Pancreas (tissue), 10 donors: ENCODE measurements at regions not wholly inside any gene's neighbourhood (a gene's known extent, or its start where the extent isn't known, plus 50 kb on each side); places are given as distances from the start of the nearest gene placed in this dataset.

ENCODE experiments used
- ATAC-seq, 4 donors: fragments of 200-7000 bp; cut with Tn5 transposase; one replicate each; pipeline versions ENCODE4 v1.8.0 to v1.9.1; 2020; ENCODE audit warnings: mild to moderate bottlenecking in 4 of 4, moderate library complexity in 4 of 4
- DNase-seq, 6 donors: peaks; one replicate each; pipeline ENCODE4 v3.0.0-alpha.2; 2020
- FAIRE-seq: peaks from 2 replicates; lab custom pipeline; 2012; peaks lifted over from hg19 to GRCh38; lab: Jason Lieb, UNC
- H3K27ac ChIP-seq, 4 donors: fragments of 200-600 bp; sonication (generic); 1 replicate in 3 of 4; 2 replicates in 1 of 4; pipeline versions ENCODE4 v1.5.0 to v1.8.0; 2020
- H3K27me3 ChIP-seq, 4 donors: fragments of 200-600 bp; one replicate each; pipeline ENCODE4 v1.8.0; 2021
- H3K36me3 ChIP-seq, 3 donors: fragments of 200-600 bp; sonication (generic) in 1 of 3; one replicate each; pipeline versions ENCODE4 v1.5.0 to v1.8.0; 2020 to 2021
- H3K4me1 ChIP-seq, 3 donors: fragments of 200-600 bp; one replicate each; pipeline ENCODE4 v1.8.0; 2021
- H3K4me3 ChIP-seq, 4 donors: fragments of 200-600 bp; sonication (generic) in 2 of 4; one replicate each; pipeline versions ENCODE4 v1.5.0 to v1.8.0; 2020 to 2021
- H3K9me3 ChIP-seq, 4 donors: fragments of 200-600 bp; one replicate each; pipeline ENCODE4 v1.8.0; 2021
- WGBS, 2 donors: extraction: QIAGEN DNeasy Blood & Tissue Kit; methylation state at CpG; one replicate each; pipeline ENCODE4 v1.1.7; 2013; 5-methylcytosine and 5-hydroxymethylcytosine counted together
- intact Hi-C, 3 donors: fragments of 100-400 bp; cut with DNase I; formaldehyde crosslinking; loops; one replicate each; pipeline versions ENCODE4 v1.11.1 to v1.14.2; 2022
- TF ChIP-seq, protein P1 (sequence below), 4 donors: fragments of 200-600 bp; sonication (generic) in 3 of 4; IDR thresholded peaks; one replicate each; pipeline versions ENCODE4 v1.5.0 to v1.8.0; 2021; ENCODE audit warnings: antibody characterized with exemption in 4 of 4
- donor health status: healthy with polysubstance abuse.
- donor health status: DM: no; HTN: no; CAD: no; lungs with moderate emphysema.
- donor health status: DM: no; HTN: no; CAD: no.
- donor health status: control.
- donor health status: control.
- donor health status: Bipolar disorder and iron deficiency.
- donor health status: DM: yes; HTN: yes; CAD: no.
- donor health status: DM: no; HTN: no; CAD: no.
- donor health status: DM: no; HTN: no; CAD: no.
- donor health status: DM: yes; HTN: yes; CAD: no.

DNA sequence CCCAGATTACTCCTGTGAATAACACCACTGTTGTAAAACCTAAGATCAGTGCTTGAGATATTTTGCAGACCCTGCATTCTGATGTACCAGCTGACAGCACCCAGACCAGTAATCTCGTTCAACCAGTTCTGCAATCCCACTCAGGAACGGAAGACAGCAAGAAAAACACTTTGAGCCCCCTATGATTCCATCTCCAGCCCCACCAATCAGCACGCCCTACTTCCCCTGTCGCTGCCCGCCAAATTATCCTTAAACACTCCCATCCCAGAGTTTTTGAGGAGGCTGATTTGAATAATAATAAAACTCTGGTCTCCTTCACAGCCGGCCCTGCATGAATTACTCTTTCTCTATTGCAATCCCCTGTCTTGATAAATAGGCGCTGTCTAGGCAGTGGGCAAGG, 173.9 kb upstream of the CDH2 start:
- TF ChIP-seq, protein P1, sequence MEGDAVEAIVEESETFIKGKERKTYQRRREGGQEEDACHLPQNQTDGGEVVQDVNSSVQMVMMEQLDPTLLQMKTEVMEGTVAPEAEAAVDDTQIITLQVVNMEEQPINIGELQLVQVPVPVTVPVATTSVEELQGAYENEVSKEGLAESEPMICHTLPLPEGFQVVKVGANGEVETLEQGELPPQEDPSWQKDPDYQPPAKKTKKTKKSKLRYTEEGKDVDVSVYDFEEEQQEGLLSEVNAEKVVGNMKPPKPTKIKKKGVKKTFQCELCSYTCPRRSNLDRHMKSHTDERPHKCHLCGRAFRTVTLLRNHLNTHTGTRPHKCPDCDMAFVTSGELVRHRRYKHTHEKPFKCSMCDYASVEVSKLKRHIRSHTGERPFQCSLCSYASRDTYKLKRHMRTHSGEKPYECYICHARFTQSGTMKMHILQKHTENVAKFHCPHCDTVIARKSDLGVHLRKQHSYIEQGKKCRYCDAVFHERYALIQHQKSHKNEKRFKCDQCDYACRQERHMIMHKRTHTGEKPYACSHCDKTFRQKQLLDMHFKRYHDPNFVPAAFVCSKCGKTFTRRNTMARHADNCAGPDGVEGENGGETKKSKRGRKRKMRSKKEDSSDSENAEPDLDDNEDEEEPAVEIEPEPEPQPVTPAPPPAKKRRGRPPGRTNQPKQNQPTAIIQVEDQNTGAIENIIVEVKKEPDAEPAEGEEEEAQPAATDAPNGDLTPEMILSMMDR (IDR thresholded peaks at IDR 0.05): no peak
- no peak overlapping the region for H3K27ac ChIP-seq
- no peaks in the 10 kb centered on the region for H3K4me1 ChIP-seq
- no peak overlapping the region for H3K4me3 ChIP-seq
- DNase-seq (no peak), ATAC-seq (no peak), FAIRE-seq (no peak)
- no peaks in the 10 kb centered on the region for H3K27me3 ChIP-seq
- 54 to 60% methylated on average over 7 of the region's 7 CpGs for WGBS, 2 donors
- H3K36me3 ChIP-seq: no peaks in the 10 kb centered on the region
- intact Hi-C loops: no loop called here
- no peaks in the 10 kb centered on the region for H3K9me3 ChIP-seq

DNA sequence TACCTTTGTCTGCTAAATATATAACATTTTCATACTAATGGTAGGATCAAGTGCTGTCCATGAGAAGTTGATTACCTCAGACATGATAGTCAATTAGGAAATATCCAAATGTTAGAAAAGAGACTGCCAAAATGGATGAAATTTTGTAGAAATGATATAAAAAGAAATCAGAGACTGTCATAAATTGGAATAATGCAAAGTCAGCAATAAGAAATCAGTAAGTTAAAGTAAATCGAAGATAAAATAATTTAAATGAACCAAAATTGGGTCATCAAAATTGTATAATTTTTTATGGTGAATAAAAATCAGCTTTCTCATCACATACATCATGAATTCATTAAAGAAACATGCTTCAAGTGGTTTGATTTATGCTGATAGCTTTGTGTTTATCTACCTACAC, 165.3 kb upstream of the CDH2 start:
- WGBS, 2 donors: 35 to 51% methylated on average over 1 of the region's 1 CpG
- TF ChIP-seq, protein P1 (IDR thresholded peaks at IDR 0.05): no peak
- no peak for FAIRE-seq
- Histone ChIP-seq H3K27me3 (no peaks in the 10 kb centered on the region), H3K9me3 (no peaks in the 10 kb centered on the region), H3K4me1 (no peaks in the 10 kb centered on the region), H3K4me3 (no peak overlapping the region), H3K36me3 (no peaks in the 10 kb centered on the region), H3K27ac (no peak overlapping the region)
- ATAC-seq: no peak
- intact Hi-C loops: no loop called here
- no peak for DNase-seq

DNA sequence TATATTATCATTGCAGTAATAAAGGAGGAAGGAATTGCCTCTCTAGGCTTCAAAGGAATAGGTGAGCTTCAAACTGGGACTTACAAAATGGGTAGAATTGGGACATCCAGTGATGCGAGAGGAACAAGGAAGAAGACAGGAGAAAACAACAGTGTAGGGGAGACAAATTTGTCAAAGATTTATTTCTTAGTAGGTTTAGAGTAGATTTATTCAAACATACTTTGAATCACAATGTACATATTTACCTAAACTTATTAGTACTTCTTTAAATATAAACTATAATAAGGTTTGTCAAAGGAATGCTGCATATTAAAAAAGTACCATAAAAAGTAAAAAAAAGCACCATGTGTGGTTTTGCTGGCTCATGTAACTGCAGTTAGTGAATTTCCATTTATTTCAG, 161.4 kb upstream of the CDH2 start:
- DNase-seq (no peak), FAIRE-seq (no peak), ATAC-seq (no peak)
- H3K4me3 ChIP-seq: no peak overlapping the region
- H3K27me3 ChIP-seq: no peaks in the 10 kb centered on the region
- H3K36me3 ChIP-seq: no peaks in the 10 kb centered on the region
- TF ChIP-seq, protein P1 (IDR thresholded peaks at IDR 0.05): no peak
- no peaks in the 10 kb centered on the region for H3K4me1 ChIP-seq
- 65 to 84% methylated on average over 1 of the region's 1 CpG for WGBS, 2 donors
- H3K27ac ChIP-seq: no peak overlapping the region
- H3K9me3 ChIP-seq: no peaks in the 10 kb centered on the region
- intact Hi-C loops: no loop called here

DNA sequence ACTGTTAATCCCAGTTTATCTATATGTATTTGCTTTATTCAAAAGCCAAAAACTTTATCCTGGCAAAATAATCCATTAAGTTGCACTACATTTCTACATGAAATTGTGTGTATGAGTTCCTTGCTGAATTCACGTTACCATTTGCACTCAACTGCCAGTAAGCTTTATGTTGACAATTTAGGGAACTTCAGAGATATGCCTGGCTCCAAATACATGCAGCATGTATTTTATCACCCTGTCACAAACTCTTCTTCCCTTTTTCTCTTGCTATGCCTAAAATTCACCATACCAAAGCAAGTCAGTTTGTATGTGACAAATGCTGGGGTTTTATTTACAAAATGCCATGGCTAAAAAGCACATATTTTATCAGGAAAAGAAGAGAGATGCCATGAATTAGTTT, 157.6 kb upstream of the CDH2 start:
- DNase-seq: no peak
- no peaks in the 10 kb centered on the region for H3K27me3 ChIP-seq
- H3K4me3 ChIP-seq: no peak overlapping the region
- WGBS, 2 donors: 56 to 65% methylated on average over 1 of the region's 1 CpG
- FAIRE-seq: no peak
- no peaks in the 10 kb centered on the region for H3K9me3 ChIP-seq
- ATAC-seq: no peak
- H3K36me3 ChIP-seq: no peaks in the 10 kb centered on the region
- H3K4me1 ChIP-seq: no peaks in the 10 kb centered on the region
- TF ChIP-seq, protein P1 (IDR thresholded peaks at IDR 0.05): no peak
- no peak overlapping the region for H3K27ac ChIP-seq
- intact Hi-C loops: no loop called here

DNA sequence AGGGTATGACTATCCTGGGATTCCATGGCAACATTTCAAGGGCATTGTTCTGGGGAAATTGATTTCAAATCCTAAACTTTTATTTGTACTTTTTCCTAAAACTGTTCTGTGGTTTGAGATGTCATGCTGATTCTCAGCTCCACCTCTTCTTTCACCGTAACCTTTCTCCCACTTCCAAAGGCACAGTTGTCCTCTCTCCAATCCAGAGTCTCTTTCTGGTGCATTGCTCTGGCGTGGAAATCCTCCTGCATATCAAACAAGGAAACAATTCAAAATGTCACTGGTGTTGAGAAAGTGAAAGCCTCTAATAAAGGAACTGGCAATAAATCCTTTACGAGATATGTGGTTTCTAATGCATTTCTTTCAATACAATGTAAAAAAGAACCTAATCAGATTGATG, 155.1 kb upstream of the CDH2 start:
- TF ChIP-seq, protein P1 (IDR thresholded peaks at IDR 0.05): no peak
- no peak for FAIRE-seq
- Histone ChIP-seq H3K36me3 (no peaks in the 10 kb centered on the region), H3K4me3 (no peak overlapping the region), H3K4me1 (no peaks in the 10 kb centered on the region), H3K27me3 (no peaks in the 10 kb centered on the region), H3K27ac (no peak overlapping the region), H3K9me3 (no peaks in the 10 kb centered on the region)
- DNase-seq: no peak
- 48 to 58% methylated on average over 3 of the region's 3 CpGs for WGBS, 2 donors
- no peak for ATAC-seq
- intact Hi-C loops: no loop called here
